Sigmoid colon (tissue), 4 donors: ENCODE measurements at regions not wholly inside any gene's neighbourhood (a gene's known extent, or its start where the extent isn't known, plus 50 kb on each side); places are given as distances from the start of the nearest gene placed in this dataset.

Experiments
- EP300 ChIP-seq, 4 donors: sonication (generic); formaldehyde crosslinking; IDR thresholded peaks; one replicate each; pipeline ENCODE4 v1.6.1; 2017; ENCODE audit warnings: antibody characterized with exemption in 4 of 4
- POLR2A ChIP-seq, 2 donors: fragments of 450-650 bp; IDR thresholded peaks; one replicate each; pipeline ENCODE4 v1.6.1; 2016; ENCODE audit warnings: antibody characterized with exemption in 2 of 2, mild to moderate bottlenecking in 2 of 2, moderate library complexity in 2 of 2
- POLR2AphosphoS5 ChIP-seq, 4 donors: sonication (generic); formaldehyde crosslinking; IDR thresholded peaks; one replicate each; pipeline ENCODE4 v1.6.1; 2017; ENCODE audit warnings: antibody characterized with exemption in 4 of 4
- TF ChIP-seq, protein P1 (sequence below), 4 experiments: fragments of 450-650 bp in 3 of 4; fragments of 200-600 bp in 1 of 4; IDR thresholded peaks; one replicate each; pipeline ENCODE4 v1.5.1; 2016 to 2019; ENCODE audit warnings: antibody characterized with exemption in 4 of 4, mild to moderate bottlenecking in 3 of 4, moderate library complexity in 2 of 4

DNA sequence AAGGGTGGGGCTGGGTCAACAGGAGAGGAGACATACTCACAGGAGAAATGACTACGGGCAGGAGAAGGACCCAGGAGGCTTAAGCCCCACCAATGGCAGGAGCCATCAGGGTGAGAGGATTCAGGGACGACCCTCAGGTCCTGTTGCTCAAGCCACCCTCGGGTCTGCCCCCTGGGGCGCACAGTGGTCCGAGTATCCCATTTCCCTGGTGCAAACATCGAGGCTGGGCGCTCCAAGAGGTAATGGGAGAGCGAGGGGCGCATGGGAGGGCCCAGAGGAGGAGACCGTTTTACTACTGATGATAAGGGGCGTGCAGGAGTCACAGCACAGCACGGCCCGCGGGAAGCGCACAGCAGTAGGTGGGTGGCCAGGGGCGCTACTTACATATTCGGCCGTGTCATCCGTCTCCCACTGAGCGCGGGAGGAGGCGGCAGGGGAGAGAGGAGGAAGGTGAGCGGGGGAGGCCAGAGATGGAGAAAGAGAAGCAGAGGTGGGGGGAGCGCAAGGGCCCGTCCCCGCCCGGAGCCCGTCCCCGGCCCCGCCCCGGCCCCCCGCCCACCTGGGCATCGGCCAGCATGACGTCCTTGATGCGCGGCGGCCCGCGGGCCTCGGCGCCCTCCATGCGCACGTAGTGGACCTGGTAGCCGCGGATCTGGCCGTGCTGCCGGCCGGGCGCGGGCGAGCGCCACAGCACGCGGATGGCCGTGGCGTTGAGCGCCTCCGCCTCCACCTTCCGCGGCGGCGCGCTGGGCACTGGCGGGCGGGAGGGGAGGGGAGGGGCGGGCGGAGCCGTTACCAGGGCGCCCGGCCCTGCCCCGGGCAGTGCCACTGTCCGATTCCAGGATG lies 111.5 kb downstream of the PTPRS start:
- TF ChIP-seq, protein P1, sequence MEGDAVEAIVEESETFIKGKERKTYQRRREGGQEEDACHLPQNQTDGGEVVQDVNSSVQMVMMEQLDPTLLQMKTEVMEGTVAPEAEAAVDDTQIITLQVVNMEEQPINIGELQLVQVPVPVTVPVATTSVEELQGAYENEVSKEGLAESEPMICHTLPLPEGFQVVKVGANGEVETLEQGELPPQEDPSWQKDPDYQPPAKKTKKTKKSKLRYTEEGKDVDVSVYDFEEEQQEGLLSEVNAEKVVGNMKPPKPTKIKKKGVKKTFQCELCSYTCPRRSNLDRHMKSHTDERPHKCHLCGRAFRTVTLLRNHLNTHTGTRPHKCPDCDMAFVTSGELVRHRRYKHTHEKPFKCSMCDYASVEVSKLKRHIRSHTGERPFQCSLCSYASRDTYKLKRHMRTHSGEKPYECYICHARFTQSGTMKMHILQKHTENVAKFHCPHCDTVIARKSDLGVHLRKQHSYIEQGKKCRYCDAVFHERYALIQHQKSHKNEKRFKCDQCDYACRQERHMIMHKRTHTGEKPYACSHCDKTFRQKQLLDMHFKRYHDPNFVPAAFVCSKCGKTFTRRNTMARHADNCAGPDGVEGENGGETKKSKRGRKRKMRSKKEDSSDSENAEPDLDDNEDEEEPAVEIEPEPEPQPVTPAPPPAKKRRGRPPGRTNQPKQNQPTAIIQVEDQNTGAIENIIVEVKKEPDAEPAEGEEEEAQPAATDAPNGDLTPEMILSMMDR (IDR thresholded peaks at IDR 0.05) = no peak
- no peak for TF ChIP-seq POLR2AphosphoS5 (IDR thresholded peaks at IDR 0.05)
- TF ChIP-seq EP300 (IDR thresholded peaks at IDR 0.05) = no peak
- no peak for TF ChIP-seq POLR2A (IDR thresholded peaks at IDR 0.05)
